ENCODE measurements at regions not wholly inside any gene's neighbourhood (a gene's known extent, or its start where the extent isn't known, plus 50 kb on each side); places are given as distances from the start of the nearest gene placed in this dataset.

DNA sequence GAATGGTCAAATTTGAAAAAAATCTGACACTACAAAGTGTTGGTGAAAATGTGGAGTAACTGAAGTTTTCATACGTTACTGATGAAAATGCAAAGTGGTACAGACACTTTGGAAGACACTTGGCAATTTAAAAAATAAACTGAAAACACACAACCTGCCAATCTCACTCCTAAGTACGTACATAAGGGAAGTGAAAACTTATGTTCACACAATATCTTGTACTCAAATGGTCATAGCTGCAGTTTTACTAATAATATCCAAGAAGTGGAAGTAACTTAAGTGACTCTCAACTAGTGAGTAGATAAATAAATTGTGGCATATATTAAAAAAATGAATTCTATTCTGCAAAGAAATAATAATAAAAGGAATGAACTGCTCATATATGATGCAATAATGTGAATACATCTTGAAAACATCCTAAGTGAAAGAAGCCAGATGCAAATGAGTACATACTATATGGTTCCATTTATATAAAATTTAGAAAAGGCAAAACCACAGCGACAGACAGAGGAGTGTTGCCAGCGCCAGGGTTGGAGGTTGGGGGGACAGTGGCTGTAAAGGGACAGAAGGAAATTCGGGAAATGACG is 198.2 kb downstream of the ERMARD start:
- ATAC-seq, result no peak
- WGBS (ENCODE audit: insufficient coverage), result 89% methylated on average over 4 of the region's 6 CpGs

GRCh38 chr6:169946971-169947370 is 195.5 kb downstream of the ERMARD start:
- no peak for DNase-seq
- Mint-ChIP-seq H3K9me3 (peaks cover 0 to 6% of the 10 kb centered on the region in 2 donors), H3K4me3 (no peak overlapping the region), H3K27me3 (ENCODE audit: low read depth in 2 of 2) (peaks cover 32 to 36% of the 10 kb centered on the region in 2 donors), H3K27ac (no peak overlapping the region), H3K4me1 (no peaks in the 10 kb centered on the region), H3K36me3 (peaks cover 14% of the 10 kb centered on the region)
- peaks cover 3% of the 10 kb centered on the region for H3K27me3 ChIP-seq (ENCODE audit: control insufficient read depth, insufficient read depth, low read length)
- no peak overlapping the region for H3K27ac ChIP-seq (ENCODE audit: low read length)
- H3K4me3 ChIP-seq (ENCODE audit: low read length), result no peak overlapping the region
- WGBS (ENCODE audit: insufficient coverage), result 57% methylated on average over 1 of the region's 1 CpG
- intact Hi-C loops (cut with micrococcal nuclease), result no loop called here
- H3K36me3 ChIP-seq (ENCODE audit: control insufficient read depth, insufficient read depth, low read length), result no peaks in the 10 kb centered on the region
- H3K4me1 ChIP-seq (ENCODE audit: control insufficient read depth, insufficient read depth, low read length), result no peaks in the 10 kb centered on the region
- no peaks in the 10 kb centered on the region for H3K9me3 ChIP-seq (ENCODE audit: control insufficient read depth, insufficient read depth, low read length)
- TF ChIP-seq, protein P1, sequence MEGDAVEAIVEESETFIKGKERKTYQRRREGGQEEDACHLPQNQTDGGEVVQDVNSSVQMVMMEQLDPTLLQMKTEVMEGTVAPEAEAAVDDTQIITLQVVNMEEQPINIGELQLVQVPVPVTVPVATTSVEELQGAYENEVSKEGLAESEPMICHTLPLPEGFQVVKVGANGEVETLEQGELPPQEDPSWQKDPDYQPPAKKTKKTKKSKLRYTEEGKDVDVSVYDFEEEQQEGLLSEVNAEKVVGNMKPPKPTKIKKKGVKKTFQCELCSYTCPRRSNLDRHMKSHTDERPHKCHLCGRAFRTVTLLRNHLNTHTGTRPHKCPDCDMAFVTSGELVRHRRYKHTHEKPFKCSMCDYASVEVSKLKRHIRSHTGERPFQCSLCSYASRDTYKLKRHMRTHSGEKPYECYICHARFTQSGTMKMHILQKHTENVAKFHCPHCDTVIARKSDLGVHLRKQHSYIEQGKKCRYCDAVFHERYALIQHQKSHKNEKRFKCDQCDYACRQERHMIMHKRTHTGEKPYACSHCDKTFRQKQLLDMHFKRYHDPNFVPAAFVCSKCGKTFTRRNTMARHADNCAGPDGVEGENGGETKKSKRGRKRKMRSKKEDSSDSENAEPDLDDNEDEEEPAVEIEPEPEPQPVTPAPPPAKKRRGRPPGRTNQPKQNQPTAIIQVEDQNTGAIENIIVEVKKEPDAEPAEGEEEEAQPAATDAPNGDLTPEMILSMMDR (IDR thresholded peaks at IDR 0.05), result no peak
- no peak for ATAC-seq

More for the DNA sequence above, 198.2 kb downstream of the ERMARD start:
- H3K4me3 ChIP-seq (ENCODE audit: low read length), result no peak overlapping the region
- H3K27me3 ChIP-seq (ENCODE audit: control insufficient read depth, insufficient read depth, low read length), result no peaks in the 10 kb centered on the region
- TF ChIP-seq, protein P1 (IDR thresholded peaks at IDR 0.05), result no peak
- H3K9me3 Mint-ChIP-seq, result no peaks in the 10 kb centered on the region
- H3K27me3 Mint-ChIP-seq (ENCODE audit: low read depth in 2 of 2), result peaks cover 15 to 19% of the 10 kb centered on the region in 2 donors
- no peak overlapping the region for H3K27ac ChIP-seq (ENCODE audit: low read length)
- intact Hi-C loops (cut with micrococcal nuclease), result loop anchor here (1.0 kb wide), 1 partner anchor 581 kb away; no protein-coding TSS in a partner anchor
- no peak overlapping the region for H3K4me3 Mint-ChIP-seq
- peaks cover 3% of the 10 kb centered on the region for H3K36me3 Mint-ChIP-seq
- no peaks in the 10 kb centered on the region for H3K36me3 ChIP-seq (ENCODE audit: control insufficient read depth, insufficient read depth, low read length)
- no peaks in the 10 kb centered on the region for H3K4me1 ChIP-seq (ENCODE audit: control insufficient read depth, insufficient read depth, low read length)
- H3K27ac Mint-ChIP-seq, result no peak overlapping the region
- H3K9me3 ChIP-seq (ENCODE audit: control insufficient read depth, insufficient read depth, low read length), result no peaks in the 10 kb centered on the region
- H3K4me1 Mint-ChIP-seq, result no peaks in the 10 kb centered on the region
- no peak for DNase-seq

DNA sequence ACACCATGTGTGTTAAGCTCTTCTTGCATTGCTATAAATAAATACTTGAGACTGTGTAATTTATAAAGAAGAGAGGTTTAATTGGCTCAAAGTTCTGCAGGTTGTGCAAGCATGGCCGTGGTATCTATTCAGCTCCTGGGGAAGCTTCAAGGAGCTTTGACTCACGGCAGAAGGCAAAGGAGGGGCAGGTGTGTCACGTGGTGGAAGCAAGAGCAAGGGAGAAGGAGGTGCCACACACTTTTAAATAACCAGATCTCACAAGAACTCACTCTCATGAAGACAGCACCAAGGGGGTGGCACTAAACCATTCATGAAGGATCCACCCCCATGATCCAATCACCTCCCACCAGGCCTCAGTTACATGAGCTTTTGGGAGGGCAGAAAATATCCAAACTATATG is 193.7 kb downstream of the ERMARD start:
- no peaks in the 10 kb centered on the region for H3K36me3 ChIP-seq (ENCODE audit: control insufficient read depth, insufficient read depth, low read length)
- peaks cover 14% of the 10 kb centered on the region for H3K36me3 Mint-ChIP-seq
- no peak overlapping the region for H3K27ac ChIP-seq (ENCODE audit: low read length)
- H3K27ac Mint-ChIP-seq, result no peak overlapping the region
- intact Hi-C loops (cut with micrococcal nuclease), result no loop called here
- H3K4me3 Mint-ChIP-seq, result no peak overlapping the region
- peaks cover 36 to 38% of the 10 kb centered on the region in 2 donors for H3K27me3 Mint-ChIP-seq (ENCODE audit: low read depth in 2 of 2)
- no peak for DNase-seq
- no peak for ATAC-seq
- TF ChIP-seq, protein P1 (IDR thresholded peaks at IDR 0.05), result no peak
- H3K9me3 ChIP-seq (ENCODE audit: control insufficient read depth, insufficient read depth, low read length), result no peaks in the 10 kb centered on the region
- H3K9me3 Mint-ChIP-seq, result peaks cover 0 to 6% of the 10 kb centered on the region in 2 donors
- WGBS (ENCODE audit: insufficient coverage), result 86% methylated on average over 2 of the region's 3 CpGs
- H3K4me1 Mint-ChIP-seq, result no peaks in the 10 kb centered on the region
- H3K27me3 ChIP-seq (ENCODE audit: control insufficient read depth, insufficient read depth, low read length), result peaks cover 3% of the 10 kb centered on the region
- H3K4me1 ChIP-seq (ENCODE audit: control insufficient read depth, insufficient read depth, low read length), result no peaks in the 10 kb centered on the region
- no peak overlapping the region for H3K4me3 ChIP-seq (ENCODE audit: low read length)

DNA sequence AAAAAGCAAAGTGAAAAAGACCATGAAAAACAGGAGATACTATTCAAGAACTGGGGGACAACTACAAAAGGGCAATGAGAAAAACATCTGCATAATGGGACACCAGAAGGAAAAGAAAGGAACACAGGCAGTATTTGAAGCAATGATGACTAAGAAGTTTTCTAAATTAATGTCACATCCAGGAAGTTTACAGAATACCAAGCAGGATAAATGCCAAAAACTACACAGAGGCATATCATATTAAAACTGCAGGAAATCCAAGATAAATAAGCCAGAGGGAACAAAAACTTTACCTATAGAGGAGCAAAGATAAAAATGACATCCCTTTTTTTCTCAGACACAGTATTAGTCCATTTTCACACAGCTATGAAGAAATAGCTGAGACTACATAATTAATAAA is 193.0 kb downstream of the ERMARD start:
- H3K4me3 Mint-ChIP-seq, result no peak overlapping the region
- peaks cover 36 to 41% of the 10 kb centered on the region in 2 donors for H3K27me3 Mint-ChIP-seq (ENCODE audit: low read depth in 2 of 2)
- peaks cover 3% of the 10 kb centered on the region for H3K27me3 ChIP-seq (ENCODE audit: control insufficient read depth, insufficient read depth, low read length)
- peaks cover 14% of the 10 kb centered on the region for H3K36me3 Mint-ChIP-seq
- H3K4me1 ChIP-seq (ENCODE audit: control insufficient read depth, insufficient read depth, low read length), result no peaks in the 10 kb centered on the region
- H3K4me1 Mint-ChIP-seq, result no peaks in the 10 kb centered on the region
- H3K9me3 Mint-ChIP-seq, result peaks cover 0 to 6% of the 10 kb centered on the region in 2 donors
- H3K9me3 ChIP-seq (ENCODE audit: control insufficient read depth, insufficient read depth, low read length), result no peaks in the 10 kb centered on the region
- H3K27ac Mint-ChIP-seq, result no peak overlapping the region
- TF ChIP-seq, protein P1 (IDR thresholded peaks at IDR 0.05), result no peak
- H3K4me3 ChIP-seq (ENCODE audit: low read length), result no peak overlapping the region
- no peak overlapping the region for H3K27ac ChIP-seq (ENCODE audit: low read length)
- no peaks in the 10 kb centered on the region for H3K36me3 ChIP-seq (ENCODE audit: control insufficient read depth, insufficient read depth, low read length)
- intact Hi-C loops (cut with micrococcal nuclease), result no loop called here
- no peak for DNase-seq
- ATAC-seq, result no peak

All from natural killer cell (primary cell).